GM23338 (cell line): ENCODE measurements at regions not wholly inside any gene's neighbourhood (a gene's known extent, or its start where the extent isn't known, plus 50 kb on each side); places are given as distances from the start of the nearest gene placed in this dataset.

Source experiments
- ATAC-seq: fragments of 200-7000 bp; cut with Tn5 transposase; 3 replicates; pipeline ENCODE4 v1.9.1; 2020
- DNase-seq: peaks from one replicate; pipeline ENCODE4 v3.0.0-alpha.2; 2015; ENCODE audit warnings: low spot score
- H2AFZ ChIP-seq: fragments of 200-600 bp; sonication (generic); 2 replicates; pipeline ENCODE4 v1.8.0; 2016; ENCODE audit warnings: antibody characterized with exemption, mild to moderate bottlenecking, moderate library complexity
- H3F3A ChIP-seq: fragments of 200-600 bp; sonication (generic); replicated peaks from 2 replicates; pipeline ENCODE4 v1.8.0; 2017; ENCODE audit warnings: antibody characterized with exemption, mixed run types, low read depth
- H3K27ac ChIP-seq: fragments of 200-600 bp; sonication (generic); 2 replicates; pipeline ENCODE4 v1.6.1; 2016; ENCODE audit warnings: low read depth
- H3K27me3 ChIP-seq: fragments of 200-600 bp; sonication (generic); 2 replicates; pipeline ENCODE4 v1.8.0; 2016; ENCODE audit warnings: mild to moderate bottlenecking, mixed run types, moderate library complexity; ENCODE audit not compliant: insufficient read depth
- H3K36me3 ChIP-seq: fragments of 200-600 bp; sonication (generic); 2 replicates; pipeline ENCODE4 v1.8.0; 2016; ENCODE audit warnings: mild to moderate bottlenecking; ENCODE audit not compliant: insufficient read depth
- H3K4me1 ChIP-seq: fragments of 200-600 bp; sonication (generic); 2 replicates; pipeline ENCODE4 v1.8.0; 2016; ENCODE audit warnings: mild to moderate bottlenecking, moderate library complexity; ENCODE audit not compliant: insufficient read depth
- H3K4me2 ChIP-seq: fragments of 200-600 bp; sonication (generic); 2 replicates; pipeline ENCODE4 v1.7.1; 2017; ENCODE audit warnings: mixed run types
- H3K4me3 ChIP-seq: fragments of 200-600 bp; sonication (generic); 2 replicates; pipeline ENCODE4 v1.6.1; 2016; ENCODE audit warnings: mixed run types
- H3K79me2 ChIP-seq: fragments of 200-600 bp; sonication (generic); replicated peaks from 2 replicates; pipeline ENCODE4 v1.8.0; 2017; ENCODE audit warnings: mild to moderate bottlenecking; ENCODE audit not compliant: insufficient read depth
- H3K9me2 ChIP-seq: fragments of 200-600 bp; sonication (generic); 2 replicates; pipeline ENCODE4 v1.8.0; 2017; ENCODE audit not compliant: insufficient read depth
- H4K20me1 ChIP-seq: fragments of 200-600 bp; sonication (generic); replicated peaks from 2 replicates; pipeline ENCODE4 v1.8.0; 2017; ENCODE audit warnings: mild to moderate bottlenecking; ENCODE audit not compliant: insufficient read depth
- H3K27ac Mint-ChIP-seq: 2 replicates; pipeline ENCODE4 v1.8.0; 2020; ENCODE audit warnings: inconsistent platforms, mild to moderate bottlenecking, moderate library complexity, mixed read lengths
- H3K27me3 Mint-ChIP-seq: 3 replicates; pipeline ENCODE4 v1.8.0; 2022; ENCODE audit warnings: low read depth, mild to moderate bottlenecking, moderate library complexity, mixed read lengths, inconsistent platforms; ENCODE audit not compliant: insufficient read depth, poor library complexity
- H3K36me3 Mint-ChIP-seq: 3 replicates; pipeline ENCODE4 v1.8.0; 2021; ENCODE audit warnings: low read depth, mild to moderate bottlenecking, inconsistent platforms, moderate library complexity, mixed read lengths
- H3K4me1 Mint-ChIP-seq: 3 replicates; pipeline ENCODE4 v1.8.0; 2020; ENCODE audit warnings: mild to moderate bottlenecking, inconsistent platforms, mixed read lengths
- H3K4me3 Mint-ChIP-seq: 3 replicates; pipeline ENCODE4 v1.8.0; 2021; ENCODE audit warnings: moderate library complexity, mild to moderate bottlenecking, inconsistent platforms, mixed read lengths
- H3K9me3 Mint-ChIP-seq: 3 replicates; pipeline ENCODE4 v1.8.0; 2020; ENCODE audit warnings: moderate library complexity, mild to moderate bottlenecking, inconsistent platforms, mixed read lengths
- CREB1 ChIP-seq: fragments of 250-450 bp; sonication (Bioruptor Pico); IDR thresholded peaks from 2 replicates; pipeline ENCODE4 v1.5.0; 2020; ENCODE audit warnings: low read depth, mild to moderate bottlenecking, moderate library complexity
- EZH2 ChIP-seq: fragments of 200-600 bp; sonication (generic); IDR thresholded peaks from one replicate; pipeline ENCODE4 v1.8.0; 2017; ENCODE audit warnings: antibody characterized with exemption, mild to moderate bottlenecking, low read depth; ENCODE audit not compliant: unreplicated experiment
- EZH2phosphoT487 ChIP-seq: fragments of 200-600 bp; sonication (generic); IDR thresholded peaks from one replicate; pipeline ENCODE4 v1.8.1; 2018; ENCODE audit warnings: antibody characterized with exemption; ENCODE audit not compliant: unreplicated experiment
- JUNB ChIP-seq: IDR thresholded peaks from one replicate; pipeline ENCODE4 v1.6.1; 2016; ENCODE audit warnings: antibody characterized with exemption; ENCODE audit not compliant: unreplicated experiment
- NANOG ChIP-seq: IDR thresholded peaks from 2 replicates; pipeline ENCODE4 v1.6.1; 2016; ENCODE audit warnings: antibody characterized with exemption, borderline replicate concordance
- POLR2AphosphoS5 ChIP-seq: IDR thresholded peaks from 2 replicates; pipeline ENCODE4 v1.6.1; 2016; ENCODE audit warnings: antibody characterized with exemption, low read depth
- STAT1 ChIP-seq: IDR thresholded peaks from one replicate; pipeline ENCODE4 v1.6.1; 2016; ENCODE audit warnings: antibody characterized with exemption; ENCODE audit not compliant: unreplicated experiment
- ZNF114 ChIP-seq: fragments of 250-450 bp; sonication (Bioruptor Pico); IDR thresholded peaks from 2 replicates; pipeline ENCODE4 v1.5.0; 2020; ENCODE audit warnings: mild to moderate bottlenecking, moderate library complexity
- ZNF331 ChIP-seq: fragments of 250-450 bp; sonication (Bioruptor Pico); IDR thresholded peaks from 2 replicates; pipeline ENCODE4 v1.5.0; 2020; ENCODE audit warnings: low read depth, mild to moderate bottlenecking, moderate library complexity
- TF ChIP-seq, protein P1 (sequence below): IDR thresholded peaks from 2 replicates; pipeline ENCODE4 v1.6.1; 2016; ENCODE audit warnings: antibody characterized with exemption
- TF ChIP-seq, protein P2 (sequence below): fragments of 250-450 bp; sonication (Bioruptor Pico); IDR thresholded peaks from 2 replicates; pipeline ENCODE4 v1.5.0; 2020; ENCODE audit warnings: mild to moderate bottlenecking, moderate library complexity
- TF ChIP-seq, protein P3 (sequence below), 2 experiments: fragments of 200-600 bp in 1 of 2; sonication (generic) in 1 of 2; conservative IDR thresholded peaks; 2 replicates each; pipeline versions ENCODE4 v1.5.1 to v1.6.1; 2016 to 2017; ENCODE audit warnings: antibody characterized with exemption in 2 of 2, low read depth in 2 of 2, mild to moderate bottlenecking in 2 of 2, moderate library complexity in 1 of 2
- TF ChIP-seq, protein P4 (sequence below): IDR thresholded peaks from one replicate; pipeline ENCODE4 v1.6.1; 2018; ENCODE audit warnings: antibody characterized with exemption; ENCODE audit not compliant: unreplicated experiment

DNA sequence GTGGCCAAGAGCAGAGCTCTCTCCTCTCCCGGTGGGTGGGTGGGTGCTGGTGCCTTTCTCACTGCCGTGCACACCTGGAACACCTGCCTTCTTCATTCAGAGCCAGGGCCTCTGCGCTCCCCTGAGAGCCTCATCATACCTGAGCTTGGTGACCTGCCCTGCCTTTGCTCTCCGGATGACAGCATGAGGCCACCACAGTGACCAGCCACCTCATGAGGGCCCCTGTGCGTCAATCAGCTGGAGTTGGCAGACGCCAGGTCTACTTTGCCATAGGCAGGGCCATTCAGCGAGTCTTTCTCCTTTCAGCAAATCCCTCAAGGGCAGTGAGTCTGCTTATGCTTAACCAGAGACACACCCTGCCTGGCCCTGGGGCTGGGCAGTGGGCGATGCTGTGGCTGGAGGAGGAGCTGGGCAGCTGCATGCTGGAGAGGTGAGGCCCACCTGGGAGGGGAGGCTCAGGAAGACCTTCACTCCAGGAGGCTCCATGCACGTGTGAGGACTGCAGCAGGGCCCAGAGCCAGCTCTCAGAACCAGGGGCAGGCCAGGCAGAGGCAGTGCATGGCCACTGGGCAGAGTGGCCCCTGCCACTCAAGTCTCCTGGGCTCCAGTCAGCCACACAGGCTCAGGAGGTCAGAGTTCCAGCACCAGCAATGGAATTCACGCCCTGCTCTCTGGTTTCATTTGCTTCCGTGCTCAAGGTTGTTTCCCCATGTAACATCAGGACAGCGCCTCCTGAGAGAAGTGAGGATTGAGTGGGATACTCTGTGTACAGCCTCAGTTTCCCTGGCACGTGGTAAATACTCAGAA, 417.5 kb upstream of the MYT1L start:
- Histone ChIP-seq H2AFZ (no peak overlapping the region), H3K4me3 (no peak overlapping the region), H3K79me2 (no peaks in the 10 kb centered on the region), H3K9me2 (no peaks in the 10 kb centered on the region), H3F3A (no peaks in the 10 kb centered on the region), H3K27ac (no peak overlapping the region), H3K27me3 (no peaks in the 10 kb centered on the region), H3K36me3 (no peaks in the 10 kb centered on the region), H3K4me1 (no peaks in the 10 kb centered on the region), H4K20me1 (no peaks in the 10 kb centered on the region), H3K4me2 (no peak overlapping the region)
- peaks cover 3% of the 10 kb centered on the region for H3K27me3 Mint-ChIP-seq
- no peak overlapping the region for H3K4me3 Mint-ChIP-seq
- H3K27ac Mint-ChIP-seq = no peak overlapping the region
- DNase-seq (no peak), ATAC-seq (no peak)
- TF ChIP-seq CREB1 (CRISPR knock-in tag) (no peak), ZNF331 (CRISPR knock-in tag) (no peak), ZNF114 (CRISPR knock-in tag) (no peak), STAT1 (no peak), EZH2 (no peak), EZH2phosphoT487 (no peak), NANOG (no peak), JUNB (no peak), POLR2AphosphoS5 (no peak)
- TF ChIP-seq, protein P1, sequence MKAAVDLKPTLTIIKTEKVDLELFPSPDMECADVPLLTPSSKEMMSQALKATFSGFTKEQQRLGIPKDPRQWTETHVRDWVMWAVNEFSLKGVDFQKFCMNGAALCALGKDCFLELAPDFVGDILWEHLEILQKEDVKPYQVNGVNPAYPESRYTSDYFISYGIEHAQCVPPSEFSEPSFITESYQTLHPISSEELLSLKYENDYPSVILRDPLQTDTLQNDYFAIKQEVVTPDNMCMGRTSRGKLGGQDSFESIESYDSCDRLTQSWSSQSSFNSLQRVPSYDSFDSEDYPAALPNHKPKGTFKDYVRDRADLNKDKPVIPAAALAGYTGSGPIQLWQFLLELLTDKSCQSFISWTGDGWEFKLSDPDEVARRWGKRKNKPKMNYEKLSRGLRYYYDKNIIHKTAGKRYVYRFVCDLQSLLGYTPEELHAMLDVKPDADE = no peak
- TF ChIP-seq, protein P2, sequence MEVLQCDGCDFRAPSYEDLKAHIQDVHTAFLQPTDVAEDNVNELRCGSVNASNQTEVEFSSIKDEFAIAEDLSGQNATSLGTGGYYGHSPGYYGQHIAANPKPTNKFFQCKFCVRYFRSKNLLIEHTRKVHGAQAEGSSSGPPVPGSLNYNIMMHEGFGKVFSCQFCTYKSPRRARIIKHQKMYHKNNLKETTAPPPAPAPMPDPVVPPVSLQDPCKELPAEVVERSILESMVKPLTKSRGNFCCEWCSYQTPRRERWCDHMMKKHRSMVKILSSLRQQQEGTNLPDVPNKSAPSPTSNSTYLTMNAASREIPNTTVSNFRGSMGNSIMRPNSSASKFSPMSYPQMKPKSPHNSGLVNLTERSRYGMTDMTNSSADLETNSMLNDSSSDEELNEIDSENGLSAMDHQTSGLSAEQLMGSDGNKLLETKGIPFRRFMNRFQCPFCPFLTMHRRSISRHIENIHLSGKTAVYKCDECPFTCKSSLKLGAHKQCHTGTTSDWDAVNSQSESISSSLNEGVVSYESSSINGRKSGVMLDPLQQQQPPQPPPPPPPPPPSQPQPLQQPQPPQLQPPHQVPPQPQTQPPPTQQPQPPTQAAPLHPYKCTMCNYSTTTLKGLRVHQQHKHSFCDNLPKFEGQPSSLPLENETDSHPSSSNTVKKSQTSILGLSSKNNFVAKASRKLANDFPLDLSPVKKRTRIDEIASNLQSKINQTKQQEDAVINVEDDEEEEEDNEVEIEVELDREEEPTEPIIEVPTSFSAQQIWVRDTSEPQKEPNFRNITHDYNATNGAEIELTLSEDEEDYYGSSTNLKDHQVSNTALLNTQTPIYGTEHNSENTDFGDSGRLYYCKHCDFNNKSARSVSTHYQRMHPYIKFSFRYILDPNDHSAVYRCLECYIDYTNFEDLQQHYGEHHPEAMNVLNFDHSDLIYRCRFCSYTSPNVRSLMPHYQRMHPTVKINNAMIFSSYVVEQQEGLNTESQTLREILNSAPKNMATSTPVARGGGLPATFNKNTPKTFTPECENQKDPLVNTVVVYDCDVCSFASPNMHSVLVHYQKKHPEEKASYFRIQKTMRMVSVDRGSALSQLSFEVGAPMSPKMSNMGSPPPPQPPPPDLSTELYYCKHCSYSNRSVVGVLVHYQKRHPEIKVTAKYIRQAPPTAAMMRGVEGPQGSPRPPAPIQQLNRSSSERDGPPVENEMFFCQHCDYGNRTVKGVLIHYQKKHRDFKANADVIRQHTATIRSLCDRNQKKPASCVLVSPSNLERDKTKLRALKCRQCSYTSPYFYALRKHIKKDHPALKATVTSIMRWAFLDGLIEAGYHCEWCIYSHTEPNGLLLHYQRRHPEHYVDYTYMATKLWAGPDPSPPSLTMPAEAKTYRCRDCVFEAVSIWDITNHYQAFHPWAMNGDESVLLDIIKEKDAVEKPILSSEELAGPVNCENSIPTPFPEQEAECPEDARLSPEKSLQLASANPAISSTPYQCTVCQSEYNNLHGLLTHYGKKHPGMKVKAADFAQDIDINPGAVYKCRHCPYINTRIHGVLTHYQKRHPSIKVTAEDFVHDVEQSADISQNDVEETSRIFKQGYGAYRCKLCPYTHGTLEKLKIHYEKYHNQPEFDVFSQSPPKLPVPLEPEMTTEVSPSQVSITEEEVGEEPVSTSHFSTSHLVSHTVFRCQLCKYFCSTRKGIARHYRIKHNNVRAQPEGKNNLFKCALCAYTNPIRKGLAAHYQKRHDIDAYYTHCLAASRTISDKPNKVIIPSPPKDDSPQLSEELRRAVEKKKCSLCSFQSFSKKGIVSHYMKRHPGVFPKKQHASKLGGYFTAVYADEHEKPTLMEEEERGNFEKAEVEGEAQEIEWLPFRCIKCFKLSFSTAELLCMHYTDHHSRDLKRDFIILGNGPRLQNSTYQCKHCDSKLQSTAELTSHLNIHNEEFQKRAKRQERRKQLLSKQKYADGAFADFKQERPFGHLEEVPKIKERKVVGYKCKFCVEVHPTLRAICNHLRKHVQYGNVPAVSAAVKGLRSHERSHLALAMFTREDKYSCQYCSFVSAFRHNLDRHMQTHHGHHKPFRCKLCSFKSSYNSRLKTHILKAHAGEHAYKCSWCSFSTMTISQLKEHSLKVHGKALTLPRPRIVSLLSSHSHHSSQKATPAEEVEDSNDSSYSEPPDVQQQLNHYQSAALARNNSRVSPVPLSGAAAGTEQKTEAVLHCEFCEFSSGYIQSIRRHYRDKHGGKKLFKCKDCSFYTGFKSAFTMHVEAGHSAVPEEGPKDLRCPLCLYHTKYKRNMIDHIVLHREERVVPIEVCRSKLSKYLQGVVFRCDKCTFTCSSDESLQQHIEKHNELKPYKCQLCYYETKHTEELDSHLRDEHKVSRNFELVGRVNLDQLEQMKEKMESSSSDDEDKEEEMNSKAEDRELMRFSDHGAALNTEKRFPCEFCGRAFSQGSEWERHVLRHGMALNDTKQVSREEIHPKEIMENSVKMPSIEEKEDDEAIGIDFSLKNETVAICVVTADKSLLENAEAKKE (CRISPR knock-in tag) = no peak
- TF ChIP-seq, protein P3, sequence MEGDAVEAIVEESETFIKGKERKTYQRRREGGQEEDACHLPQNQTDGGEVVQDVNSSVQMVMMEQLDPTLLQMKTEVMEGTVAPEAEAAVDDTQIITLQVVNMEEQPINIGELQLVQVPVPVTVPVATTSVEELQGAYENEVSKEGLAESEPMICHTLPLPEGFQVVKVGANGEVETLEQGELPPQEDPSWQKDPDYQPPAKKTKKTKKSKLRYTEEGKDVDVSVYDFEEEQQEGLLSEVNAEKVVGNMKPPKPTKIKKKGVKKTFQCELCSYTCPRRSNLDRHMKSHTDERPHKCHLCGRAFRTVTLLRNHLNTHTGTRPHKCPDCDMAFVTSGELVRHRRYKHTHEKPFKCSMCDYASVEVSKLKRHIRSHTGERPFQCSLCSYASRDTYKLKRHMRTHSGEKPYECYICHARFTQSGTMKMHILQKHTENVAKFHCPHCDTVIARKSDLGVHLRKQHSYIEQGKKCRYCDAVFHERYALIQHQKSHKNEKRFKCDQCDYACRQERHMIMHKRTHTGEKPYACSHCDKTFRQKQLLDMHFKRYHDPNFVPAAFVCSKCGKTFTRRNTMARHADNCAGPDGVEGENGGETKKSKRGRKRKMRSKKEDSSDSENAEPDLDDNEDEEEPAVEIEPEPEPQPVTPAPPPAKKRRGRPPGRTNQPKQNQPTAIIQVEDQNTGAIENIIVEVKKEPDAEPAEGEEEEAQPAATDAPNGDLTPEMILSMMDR (conservative IDR thresholded peaks at IDR 0.05; ENCODE audit: low read depth in 2 of 2) = no peak
- TF ChIP-seq, protein P4, sequence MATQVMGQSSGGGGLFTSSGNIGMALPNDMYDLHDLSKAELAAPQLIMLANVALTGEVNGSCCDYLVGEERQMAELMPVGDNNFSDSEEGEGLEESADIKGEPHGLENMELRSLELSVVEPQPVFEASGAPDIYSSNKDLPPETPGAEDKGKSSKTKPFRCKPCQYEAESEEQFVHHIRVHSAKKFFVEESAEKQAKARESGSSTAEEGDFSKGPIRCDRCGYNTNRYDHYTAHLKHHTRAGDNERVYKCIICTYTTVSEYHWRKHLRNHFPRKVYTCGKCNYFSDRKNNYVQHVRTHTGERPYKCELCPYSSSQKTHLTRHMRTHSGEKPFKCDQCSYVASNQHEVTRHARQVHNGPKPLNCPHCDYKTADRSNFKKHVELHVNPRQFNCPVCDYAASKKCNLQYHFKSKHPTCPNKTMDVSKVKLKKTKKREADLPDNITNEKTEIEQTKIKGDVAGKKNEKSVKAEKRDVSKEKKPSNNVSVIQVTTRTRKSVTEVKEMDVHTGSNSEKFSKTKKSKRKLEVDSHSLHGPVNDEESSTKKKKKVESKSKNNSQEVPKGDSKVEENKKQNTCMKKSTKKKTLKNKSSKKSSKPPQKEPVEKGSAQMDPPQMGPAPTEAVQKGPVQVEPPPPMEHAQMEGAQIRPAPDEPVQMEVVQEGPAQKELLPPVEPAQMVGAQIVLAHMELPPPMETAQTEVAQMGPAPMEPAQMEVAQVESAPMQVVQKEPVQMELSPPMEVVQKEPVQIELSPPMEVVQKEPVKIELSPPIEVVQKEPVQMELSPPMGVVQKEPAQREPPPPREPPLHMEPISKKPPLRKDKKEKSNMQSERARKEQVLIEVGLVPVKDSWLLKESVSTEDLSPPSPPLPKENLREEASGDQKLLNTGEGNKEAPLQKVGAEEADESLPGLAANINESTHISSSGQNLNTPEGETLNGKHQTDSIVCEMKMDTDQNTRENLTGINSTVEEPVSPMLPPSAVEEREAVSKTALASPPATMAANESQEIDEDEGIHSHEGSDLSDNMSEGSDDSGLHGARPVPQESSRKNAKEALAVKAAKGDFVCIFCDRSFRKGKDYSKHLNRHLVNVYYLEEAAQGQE = no peak
- peaks cover 7% of the 10 kb centered on the region for H3K4me1 Mint-ChIP-seq
- H3K36me3 Mint-ChIP-seq = peaks cover 13% of the 10 kb centered on the region
- peaks cover 24% of the 10 kb centered on the region for H3K9me3 Mint-ChIP-seq
